Testis (tissue), 2 donors: ENCODE measurements at regions not wholly inside any gene's neighbourhood (a gene's known extent, or its start where the extent isn't known, plus 50 kb on each side); places are given as distances from the start of the nearest gene placed in this dataset.

Experiments used
- DNase-seq: peaks from one replicate; pipeline ENCODE4 v3.0.0-alpha.2; 2019
- H3K27ac ChIP-seq, 2 donors: fragments of 200-600 bp; sonication (generic); one replicate each; pipeline ENCODE4 v1.5.1; 2019
- H3K27me3 ChIP-seq: fragments of 200-600 bp; sonication (generic); one replicate; pipeline ENCODE4 v1.5.1; 2019
- H3K36me3 ChIP-seq: fragments of 200-600 bp; sonication (generic); one replicate; pipeline ENCODE4 v1.5.1; 2017; ENCODE audit warnings: low read depth; ENCODE audit errors: missing control alignments
- H3K4me1 ChIP-seq: fragments of 200-600 bp; sonication (generic); one replicate; pipeline ENCODE4 v1.5.1; 2019
- H3K4me3 ChIP-seq, 2 donors: fragments of 200-600 bp; sonication (generic); one replicate each; pipeline ENCODE4 v1.5.1; 2017 to 2019
- H3K9me3 ChIP-seq: fragments of 200-600 bp; sonication (generic); one replicate; pipeline ENCODE4 v1.5.1; 2017
- CTCF ChIP-seq, 3 experiments: fragments of 450-650 bp in 2 of 3; fragments of 200-600 bp in 1 of 3; sonication (generic) in 1 of 3; IDR thresholded peaks; one replicate each; pipeline ENCODE4 v1.5.1; 2016 to 2019; ENCODE audit warnings: antibody characterized with exemption in 3 of 3, mild to moderate bottlenecking in 2 of 3, moderate library complexity in 1 of 3
- POLR2A ChIP-seq: fragments of 450-650 bp; IDR thresholded peaks from one replicate; pipeline ENCODE4 v1.6.1; 2017; ENCODE audit warnings: antibody characterized with exemption, mild to moderate bottlenecking, moderate library complexity
- WGBS, 2 donors: methylation state at CpG; one replicate each; pipeline ENCODE4 v1.1.5; 2018; 5-methylcytosine and 5-hydroxymethylcytosine counted together
- intact Hi-C: fragments of 100-400 bp; cut with DNase I; formaldehyde crosslinking; loops from one replicate; pipeline ENCODE4 v1.15.1; 2023; ENCODE audit warnings: low total_unique reads

GRCh38 chr4:135207531-135207930 is 1005.9 kb upstream of the PABPC4L start:
- Histone ChIP-seq H3K27me3 (no peaks in the 10 kb centered on the region), H3K36me3 (no peaks in the 10 kb centered on the region), H3K9me3 (no peaks in the 10 kb centered on the region), H3K27ac (no peak overlapping the region), H3K4me1 (no peaks in the 10 kb centered on the region), H3K4me3 (no peak overlapping the region)
- TF ChIP-seq POLR2A: no peak
- TF ChIP-seq CTCF (IDR thresholded peaks at IDR 0.05): no peak
- no peak for DNase-seq
- intact Hi-C loops: no loop called here

GRCh38 chr4:135204311-135204710 is 1002.7 kb upstream of the PABPC4L start:
- Histone ChIP-seq H3K4me1 (no peaks in the 10 kb centered on the region), H3K9me3 (no peaks in the 10 kb centered on the region), H3K27ac (no peak overlapping the region), H3K27me3 (no peaks in the 10 kb centered on the region), H3K36me3 (no peaks in the 10 kb centered on the region), H3K4me3 (no peak overlapping the region)
- intact Hi-C loops: no loop called here
- no peak for DNase-seq
- TF ChIP-seq CTCF (IDR thresholded peaks at IDR 0.05) (no peak), POLR2A (no peak)
- WGBS, 2 donors: 67 to 80% methylated on average over 3 of the region's 3 CpGs

- no peak for DNase-seq
- no peak overlapping the region for H3K4me3 ChIP-seq
- no peaks in the 10 kb centered on the region for H3K36me3 ChIP-seq
- H3K27ac ChIP-seq: no peak overlapping the region
- intact Hi-C loops: no loop called here
- no peaks in the 10 kb centered on the region for H3K9me3 ChIP-seq
- no peak for TF ChIP-seq CTCF (IDR thresholded peaks at IDR 0.05)
- no peak for TF ChIP-seq POLR2A
- WGBS, 2 donors: 87 to 93% methylated on average over 5 of the region's 5 CpGs
- H3K27me3 ChIP-seq: no peaks in the 10 kb centered on the region
- H3K4me1 ChIP-seq: no peaks in the 10 kb centered on the region
Measured at GRCh38 chr4:135201081-135201480, 999.5 kb upstream of the PABPC4L start.

GRCh38 chr4:135197641-135198040 is 996.1 kb upstream of the PABPC4L start:
- 52 to 76% methylated on average over 1 of the region's 1 CpG for WGBS, 2 donors
- Histone ChIP-seq H3K27ac (no peak overlapping the region), H3K36me3 (no peaks in the 10 kb centered on the region), H3K4me3 (no peak overlapping the region), H3K4me1 (no peaks in the 10 kb centered on the region), H3K9me3 (no peaks in the 10 kb centered on the region), H3K27me3 (no peaks in the 10 kb centered on the region)
- no peak for DNase-seq
- intact Hi-C loops: no loop called here
- TF ChIP-seq POLR2A (no peak), CTCF (IDR thresholded peaks at IDR 0.05) (no peak)

- no peaks in the 10 kb centered on the region for H3K4me1 ChIP-seq
- H3K27ac ChIP-seq: no peak overlapping the region
- DNase-seq: no peak
- H3K36me3 ChIP-seq: no peaks in the 10 kb centered on the region
- TF ChIP-seq CTCF (IDR thresholded peaks at IDR 0.05) (no peak), POLR2A (no peak)
- H3K27me3 ChIP-seq: no peaks in the 10 kb centered on the region
- H3K4me3 ChIP-seq: no peak overlapping the region
- H3K9me3 ChIP-seq: no peaks in the 10 kb centered on the region
- 91% methylated on average over 1 of the region's 1 CpG; no CpG with 5 or more reads in 1 of the 2 donors for WGBS, 2 donors
- intact Hi-C loops: no loop called here
Measured at GRCh38 chr4:135194477-135194876, 992.9 kb upstream of the PABPC4L start.
